Hepatocyte (in vitro differentiated cells): ENCODE measurements at regions not wholly inside any gene's neighbourhood (a gene's known extent, or its start where the extent isn't known, plus 50 kb on each side); places are given as distances from the start of the nearest gene placed in this dataset.
"Not testable (repeated sequence)": the region's sequence is repeated elsewhere in the genome, so short reads cannot be mapped to it uniquely, and the experiment has no call there.

Source experiments
- DNase-seq: peaks from one replicate; pipeline ENCODE4 v3.0.0-alpha.2; 2016; ENCODE audit warnings: low spot score
- H2AFZ ChIP-seq: fragments of 200-600 bp; sonication (generic); 2 replicates; pipeline ENCODE4 v1.6.0; 2016; ENCODE audit warnings: antibody characterized with exemption, mild to moderate bottlenecking
- H3K27ac ChIP-seq: fragments of 200-600 bp; sonication (generic); 2 replicates; pipeline ENCODE4 v1.5.1; 2016; ENCODE audit warnings: mild to moderate bottlenecking
- H3K27me3 ChIP-seq: fragments of 200-600 bp; sonication (generic); 2 replicates; pipeline ENCODE4 v1.6.1; 2016
- H3K36me3 ChIP-seq: fragments of 200-600 bp; sonication (generic); replicated peaks from 2 replicates; pipeline ENCODE4 v1.5.1; 2016; ENCODE audit warnings: low read depth; ENCODE audit not compliant: insufficient read depth
- H3K4me1 ChIP-seq: fragments of 200-600 bp; sonication (generic); 2 replicates; pipeline ENCODE4 v1.5.1; 2016; ENCODE audit warnings: mild to moderate bottlenecking, moderate library complexity; ENCODE audit not compliant: insufficient read depth
- H3K4me2 ChIP-seq: fragments of 200-600 bp; sonication (generic); 2 replicates; pipeline ENCODE4 v1.6.0; 2016
- H3K4me3 ChIP-seq: fragments of 200-600 bp; sonication (generic); 2 replicates; pipeline ENCODE4 v1.5.1; 2016; ENCODE audit warnings: mild to moderate bottlenecking
- H3K79me2 ChIP-seq: fragments of 200-600 bp; sonication (generic); 2 replicates; pipeline ENCODE4 v1.6.0; 2017; ENCODE audit warnings: mild to moderate bottlenecking
- H3K9me2 ChIP-seq: fragments of 200-600 bp; sonication (generic); replicated peaks from 2 replicates; pipeline ENCODE4 v1.6.0; 2017; ENCODE audit warnings: mild to moderate bottlenecking; ENCODE audit not compliant: insufficient read depth
- H3K9me3 ChIP-seq: fragments of 200-600 bp; sonication (generic); 2 replicates; pipeline ENCODE4 v1.5.1; 2016; ENCODE audit warnings: low read depth, mild to moderate bottlenecking
- H4K20me1 ChIP-seq: fragments of 200-600 bp; sonication (generic); 2 replicates; pipeline ENCODE4 v1.6.0; 2016; ENCODE audit warnings: mild to moderate bottlenecking; ENCODE audit not compliant: insufficient read depth, poor library complexity, severe bottlenecking
- CTCF ChIP-seq: fragments of 200-600 bp; sonication (generic); IDR thresholded peaks from 2 replicates; pipeline ENCODE4 v1.5.1; 2016; ENCODE audit warnings: antibody characterized with exemption, mild to moderate bottlenecking; ENCODE audit not compliant: poor library complexity
- EZH2 ChIP-seq: fragments of 200-600 bp; sonication (generic); IDR thresholded peaks from 2 replicates; pipeline ENCODE4 v1.6.1; 2016; ENCODE audit warnings: antibody characterized with exemption, mild to moderate bottlenecking, borderline replicate concordance
- EZH2phosphoT487 ChIP-seq: fragments of 200-600 bp; sonication (generic); IDR thresholded peaks from one replicate; pipeline ENCODE4 v1.6.1; 2018; ENCODE audit warnings: antibody characterized with exemption, mild to moderate bottlenecking, low read depth, moderate library complexity; ENCODE audit not compliant: unreplicated experiment, severe bottlenecking
- WGBS: methylation state at CpG from one replicate; pipeline ENCODE4 v1.1.6; 2016; ENCODE audit warnings: low lambda C conversion rate; ENCODE audit errors: missing lambda C conversion rate; 5-methylcytosine and 5-hydroxymethylcytosine counted together

- H3K9me2 ChIP-seq: no peaks in the 10 kb centered on the region
- H3K4me1 ChIP-seq: no peaks in the 10 kb centered on the region
- no peak overlapping the region for H3K27ac ChIP-seq
- H3K27me3 ChIP-seq: no peaks in the 10 kb centered on the region
- H3K36me3 ChIP-seq: no peaks in the 10 kb centered on the region
- no peak overlapping the region for H3K4me3 ChIP-seq
- H3K9me3 ChIP-seq: no peaks in the 10 kb centered on the region
- no peaks in the 10 kb centered on the region for H3K79me2 ChIP-seq
- 94% methylated on average over 5 of the region's 5 CpGs for WGBS
- no peak overlapping the region for H3K4me2 ChIP-seq
- no peak for DNase-seq
- TF ChIP-seq CTCF: no peak
- TF ChIP-seq EZH2phosphoT487: no peak
- no peak for TF ChIP-seq EZH2
- no peaks in the 10 kb centered on the region for H4K20me1 ChIP-seq
- H2AFZ ChIP-seq: no peak overlapping the region
Observed at GRCh38 chr6:21874372-21874771, 280.8 kb downstream of the SOX4 start.

GRCh38 chr6:21877037-21877436, 283.5 kb downstream of the SOX4 start:
- WGBS: 97% methylated on average over 4 of the region's 4 CpGs
- not testable (repeated sequence) for H3K36me3 ChIP-seq, H3K79me2 ChIP-seq, H3K4me2 ChIP-seq, H3K27ac ChIP-seq, H3K9me2 ChIP-seq, H2AFZ ChIP-seq, H3K4me1 ChIP-seq, DNase-seq, H4K20me1 ChIP-seq, H3K4me3 ChIP-seq, H3K27me3 ChIP-seq, H3K9me3 ChIP-seq

GRCh38 chr6:21880249-21880648, 286.7 kb downstream of the SOX4 start:
- not testable (repeated sequence) for H3K4me1 ChIP-seq, H3K9me3 ChIP-seq, H3K36me3 ChIP-seq, H3K27me3 ChIP-seq, H3K4me2 ChIP-seq, H3K4me3 ChIP-seq, H3K9me2 ChIP-seq, H3K27ac ChIP-seq, H4K20me1 ChIP-seq, H2AFZ ChIP-seq, H3K79me2 ChIP-seq, DNase-seq
- WGBS: 93% methylated on average over 2 of the region's 2 CpGs

- H3K4me1 ChIP-seq: peaks cover 23% of the 10 kb centered on the region
- no peaks in the 10 kb centered on the region for H3K27me3 ChIP-seq
- H3K9me2 ChIP-seq: no peaks in the 10 kb centered on the region
- WGBS: 91% methylated on average over 1 of the region's 1 CpG
- no peaks in the 10 kb centered on the region for H3K36me3 ChIP-seq
- DNase-seq: no peak
- no peaks in the 10 kb centered on the region for H3K79me2 ChIP-seq
- TF ChIP-seq CTCF (no peak), EZH2phosphoT487 (no peak), EZH2 (no peak)
- H2AFZ ChIP-seq: no peak overlapping the region
- no peaks in the 10 kb centered on the region for H3K9me3 ChIP-seq
- H3K4me2 ChIP-seq: no peak overlapping the region
- no peaks in the 10 kb centered on the region for H4K20me1 ChIP-seq
- no peak overlapping the region for H3K4me3 ChIP-seq
- H3K27ac ChIP-seq: no peak overlapping the region
Observed at GRCh38 chr6:21881969-21882465, 288.5 kb downstream of the SOX4 start.
